Endothelial cell of umbilical vein (primary cell): ENCODE measurements at regions not wholly inside any gene's neighbourhood (a gene's known extent, or its start where the extent isn't known, plus 50 kb on each side); places are given as distances from the start of the nearest gene placed in this dataset.

ENCODE experiments used
- BruUV-seq: library from RNA; stranded (reverse); fragments of 400-500 nt; replicated peaks from 2 replicates; lab custom pipeline; 2021; lab: Mats Ljungman, UMichigan
- CTCF ChIA-PET: fragments of 300-600, 350-600 bp; sonication (Branson Sonifier 250); formaldehyde crosslinking; loops from one replicate; lab custom pipeline; 2021; ENCODE audit warnings: antibody characterized with exemption, inconsistent platforms; lab: Charles Lee
- POLR2A ChIA-PET: fragments of 300-600, 350-600 bp; sonication (Branson Sonifier 250); formaldehyde crosslinking; loops from one replicate; lab custom pipeline; 2021; ENCODE audit warnings: antibody characterized with exemption, inconsistent platforms; lab: Charles Lee
- DNase-seq: peaks from one replicate; pipeline ENCODE4 v3.0.0-alpha.2; 2011; ENCODE audit warnings: low read depth, low spot score
- FAIRE-seq: peaks from 2 replicates; lab custom pipeline; 2011; peaks lifted over from hg19 to GRCh38; lab: Jason Lieb, UNC
- H2AFZ ChIP-seq: 2 replicates; pipeline ENCODE4 v1.6.0; 2012; ENCODE audit warnings: low read depth, low read length, control low read depth, inconsistent platforms
- H3K27ac ChIP-seq: 2 replicates; pipeline ENCODE4 v1.5.1; 2011; ENCODE audit warnings: low read depth, mild to moderate bottlenecking, control low read depth, low read length, moderate library complexity; ENCODE audit not compliant: insufficient read depth
- H3K27me3 ChIP-seq, 2 experiments: 2 replicates each; pipeline versions ENCODE4 v1.6.0 to v1.6.1; 2011; ENCODE audit warnings: low read length in 2 of 2, mixed read lengths in 1 of 2; ENCODE audit not compliant: control insufficient read depth in 2 of 2, insufficient read depth in 2 of 2
- H3K36me3 ChIP-seq, 2 experiments: 2 replicates in 1 of 2; 3 replicates in 1 of 2; pipeline ENCODE4 v1.5.1; 2011; ENCODE audit warnings: low read length in 2 of 2, mild to moderate bottlenecking in 1 of 2, moderate library complexity in 1 of 2; ENCODE audit not compliant: control insufficient read depth in 2 of 2, insufficient read depth in 2 of 2; ENCODE audit errors: extremely low read depth in 1 of 2
- H3K4me1 ChIP-seq: 3 replicates; pipeline ENCODE4 v1.5.1; 2011; ENCODE audit warnings: mild to moderate bottlenecking, low read length; ENCODE audit not compliant: control insufficient read depth, insufficient read depth; ENCODE audit errors: extremely low read depth
- H3K4me2 ChIP-seq: 2 replicates; pipeline ENCODE4 v1.6.1; 2011; ENCODE audit warnings: low read length, control low read depth, mixed read lengths; ENCODE audit not compliant: insufficient read depth
- H3K4me3 ChIP-seq, 3 experiments: fragments of 200-600 bp in 1 of 3; sonication (generic), shearing (Covaris generic) in 1 of 3; replicated peaks in 1 of 3; 2 replicates each; pipeline ENCODE4 v1.5.1; 2011 to 2016; ENCODE audit warnings: control low read depth in 3 of 3, low read length in 3 of 3, mild to moderate bottlenecking in 2 of 3, inconsistent platforms in 1 of 3, low read depth in 1 of 3, moderate library complexity in 1 of 3; ENCODE audit not compliant: insufficient read depth in 1 of 3
- H3K79me2 ChIP-seq: 2 replicates; pipeline ENCODE4 v1.6.0; 2012; ENCODE audit warnings: low read length, inconsistent platforms; ENCODE audit not compliant: control insufficient read depth, insufficient read depth
- H3K9ac ChIP-seq: replicated peaks from 2 replicates; pipeline ENCODE3; 2011; ENCODE audit warnings: low read length, control low read depth; ENCODE audit not compliant: insufficient read depth; ENCODE audit errors: extremely low read depth
- H3K9me1 ChIP-seq: replicated peaks from 3 replicates; pipeline ENCODE4 v1.6.0; 2011; ENCODE audit warnings: mild to moderate bottlenecking, low read length; ENCODE audit not compliant: control insufficient read depth, insufficient read depth; ENCODE audit errors: extremely low read depth
- H3K9me3 ChIP-seq: replicated peaks from 2 replicates; pipeline ENCODE4 v1.5.1; 2012; ENCODE audit warnings: low read length, inconsistent platforms; ENCODE audit not compliant: control insufficient read depth, insufficient read depth
- H4K20me1 ChIP-seq: replicated peaks from 2 replicates; pipeline ENCODE3; 2011; ENCODE audit warnings: mild to moderate bottlenecking, low read length; ENCODE audit not compliant: control insufficient read depth, insufficient read depth; ENCODE audit errors: extremely low read depth
- EZH2 ChIP-seq: IDR thresholded peaks from 2 replicates; pipeline ENCODE4 v1.6.1; 2012; ENCODE audit warnings: borderline replicate concordance, low read depth, mild to moderate bottlenecking, moderate library complexity, low read length, inconsistent platforms; ENCODE audit not compliant: severe bottlenecking
- FOS ChIP-seq: IDR thresholded peaks from 2 replicates; pipeline ENCODE4 v1.6.1; 2011; ENCODE audit warnings: mild to moderate bottlenecking, low read length, moderate library complexity, borderline replicate concordance; ENCODE audit not compliant: insufficient read depth
- GATA2 ChIP-seq: IDR thresholded peaks from 2 replicates; pipeline ENCODE4 v1.7.0; 2011; ENCODE audit warnings: low read depth, mild to moderate bottlenecking, moderate library complexity, mixed read lengths, low read length; ENCODE audit not compliant: insufficient read length, insufficient read depth
- JUN ChIP-seq: IDR thresholded peaks from 2 replicates; pipeline ENCODE4 v1.6.1; 2011; ENCODE audit warnings: borderline replicate concordance, low read depth; ENCODE audit not compliant: insufficient read length, insufficient read depth
- MYC ChIP-seq: IDR thresholded peaks from one replicate; pipeline ENCODE4 v1.6.1; 2011; ENCODE audit warnings: mild to moderate bottlenecking, low read depth, low read length
- POLR2A ChIP-seq: IDR thresholded peaks from 2 replicates; pipeline ENCODE4 v1.6.1; 2012; ENCODE audit warnings: low read depth, mild to moderate bottlenecking, control low read depth, low read length
- POLR2AphosphoS5 ChIP-seq: IDR thresholded peaks from 2 replicates; pipeline ENCODE4 v1.6.1; 2012; ENCODE audit warnings: low read depth, mild to moderate bottlenecking, control low read depth, low read length, moderate library complexity; ENCODE audit not compliant: insufficient read depth
- dilution Hi-C: fragments of 300-500 bp; cut with MboI; formaldehyde crosslinking; loops from one replicate; pipeline ENCODE4 v1.15.0; 2019; ENCODE audit warnings: low sequenced_read_pairs; ENCODE audit not compliant: extremely low pct_ligation_motif_present
- intact Hi-C: fragments of 100-400 bp; cut with micrococcal nuclease; formaldehyde crosslinking; loops from one replicate; pipeline ENCODE4 v1.10.0; 2022
- TF ChIP-seq, protein P1 (sequence below), 2 donors: IDR thresholded peaks; 1 replicate in 1 of 2; 2 replicates in 1 of 2; pipeline ENCODE4 v1.5.1; 2011; ENCODE audit warnings: low read length in 2 of 2, mild to moderate bottlenecking in 2 of 2, moderate library complexity in 2 of 2, control low read depth in 1 of 2, inconsistent platforms in 1 of 2, low read depth in 1 of 2; ENCODE audit not compliant: insufficient read depth in 1 of 2; ENCODE audit errors: extremely low read depth in 1 of 2
- TF ChIP-seq, protein P2 (sequence below): IDR thresholded peaks from 2 replicates; pipeline ENCODE4 v1.6.1; 2011; ENCODE audit not compliant: insufficient read depth, insufficient read length

DNA sequence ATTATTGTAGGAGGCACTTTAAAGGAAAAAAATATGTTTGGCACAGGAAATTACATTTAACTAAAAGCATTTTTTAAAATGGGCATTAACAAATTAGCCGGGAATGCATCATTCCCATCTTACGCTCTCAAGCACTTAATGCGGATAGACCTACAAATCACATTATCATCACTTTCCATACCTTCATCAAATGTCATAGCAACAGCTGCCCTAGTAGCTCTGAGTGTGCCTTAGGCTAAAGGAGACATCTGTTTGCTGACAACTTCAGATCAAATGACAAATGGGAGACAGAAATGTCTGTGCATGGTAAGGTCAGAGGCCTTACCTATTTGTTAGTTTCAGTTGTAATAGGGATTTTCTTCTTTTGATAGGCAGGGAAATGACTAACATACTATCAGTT is 773.2 kb upstream of the SLC10A2 start:
- H3K36me3 ChIP-seq = no peaks in the 10 kb centered on the region
- H3K4me3 ChIP-seq = no peak overlapping the region
- no peak overlapping the region for H3K27ac ChIP-seq
- H3K9me3 ChIP-seq = no peaks in the 10 kb centered on the region
- H3K9ac ChIP-seq = no peak overlapping the region
- ChIA-PET POLR2A (no interaction called here), CTCF (no interaction called here)
- TF ChIP-seq, protein P1, sequence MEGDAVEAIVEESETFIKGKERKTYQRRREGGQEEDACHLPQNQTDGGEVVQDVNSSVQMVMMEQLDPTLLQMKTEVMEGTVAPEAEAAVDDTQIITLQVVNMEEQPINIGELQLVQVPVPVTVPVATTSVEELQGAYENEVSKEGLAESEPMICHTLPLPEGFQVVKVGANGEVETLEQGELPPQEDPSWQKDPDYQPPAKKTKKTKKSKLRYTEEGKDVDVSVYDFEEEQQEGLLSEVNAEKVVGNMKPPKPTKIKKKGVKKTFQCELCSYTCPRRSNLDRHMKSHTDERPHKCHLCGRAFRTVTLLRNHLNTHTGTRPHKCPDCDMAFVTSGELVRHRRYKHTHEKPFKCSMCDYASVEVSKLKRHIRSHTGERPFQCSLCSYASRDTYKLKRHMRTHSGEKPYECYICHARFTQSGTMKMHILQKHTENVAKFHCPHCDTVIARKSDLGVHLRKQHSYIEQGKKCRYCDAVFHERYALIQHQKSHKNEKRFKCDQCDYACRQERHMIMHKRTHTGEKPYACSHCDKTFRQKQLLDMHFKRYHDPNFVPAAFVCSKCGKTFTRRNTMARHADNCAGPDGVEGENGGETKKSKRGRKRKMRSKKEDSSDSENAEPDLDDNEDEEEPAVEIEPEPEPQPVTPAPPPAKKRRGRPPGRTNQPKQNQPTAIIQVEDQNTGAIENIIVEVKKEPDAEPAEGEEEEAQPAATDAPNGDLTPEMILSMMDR (IDR thresholded peaks at IDR 0.05; ENCODE audit: extremely low read depth in 1 of 2, insufficient read depth in 1 of 2, low read depth in 1 of 2, low read length in 2 of 2) = no peak
- H3K9me1 ChIP-seq = no peaks in the 10 kb centered on the region
- H3K79me2 ChIP-seq = no peaks in the 10 kb centered on the region
- H4K20me1 ChIP-seq = no peaks in the 10 kb centered on the region
- H2AFZ ChIP-seq = no peak overlapping the region
- no peaks in the 10 kb centered on the region for H3K27me3 ChIP-seq
- dilution Hi-C loops (no loop called here), intact Hi-C loops (no loop called here)
- no peaks in the 10 kb centered on the region for H3K4me1 ChIP-seq
- no TSS peak for BruUV-seq
- no peak for FAIRE-seq
- H3K4me2 ChIP-seq = no peak overlapping the region
- no peak for DNase-seq

DNA sequence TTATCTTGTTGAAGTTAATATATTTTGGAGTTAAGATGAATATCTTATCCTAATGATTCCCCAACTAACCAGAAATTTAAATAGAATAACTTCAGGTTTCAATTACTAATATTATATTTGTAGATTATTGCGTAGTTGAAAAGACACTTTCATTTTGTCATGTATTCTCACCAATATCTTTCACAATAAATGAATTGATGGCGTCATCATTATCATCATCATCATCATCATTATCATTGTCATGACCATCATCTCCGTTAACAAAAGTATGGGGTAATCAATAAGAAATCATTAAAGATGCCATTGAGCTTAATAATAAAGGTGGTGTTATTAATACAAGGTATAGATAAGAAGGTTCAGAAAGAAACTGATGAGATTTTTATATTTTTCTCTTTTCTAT is 768.8 kb upstream of the SLC10A2 start:
- ChIA-PET POLR2A (no interaction called here), CTCF (no interaction called here)
- Histone ChIP-seq H3K36me3 (no peaks in the 10 kb centered on the region), H3K4me3 (no peak overlapping the region), H3K9me3 (no peaks in the 10 kb centered on the region), H3K9me1 (no peaks in the 10 kb centered on the region), H4K20me1 (no peaks in the 10 kb centered on the region), H3K9ac (no peak overlapping the region), H2AFZ (no peak overlapping the region), H3K4me1 (no peaks in the 10 kb centered on the region), H3K4me2 (no peak overlapping the region), H3K27me3 (no peaks in the 10 kb centered on the region), H3K79me2 (no peaks in the 10 kb centered on the region), H3K27ac (no peak overlapping the region)
- dilution Hi-C loops (no loop called here), intact Hi-C loops (no loop called here)
- BruUV-seq = no TSS peak
- DNase-seq = no peak
- TF ChIP-seq POLR2A = no peak
- TF ChIP-seq GATA2 = no peak
- TF ChIP-seq, protein P1 (IDR thresholded peaks at IDR 0.05; ENCODE audit: extremely low read depth in 1 of 2, insufficient read depth in 1 of 2, low read depth in 1 of 2, low read length in 2 of 2) = no peak
- TF ChIP-seq EZH2 = no peak
- TF ChIP-seq, protein P2, sequence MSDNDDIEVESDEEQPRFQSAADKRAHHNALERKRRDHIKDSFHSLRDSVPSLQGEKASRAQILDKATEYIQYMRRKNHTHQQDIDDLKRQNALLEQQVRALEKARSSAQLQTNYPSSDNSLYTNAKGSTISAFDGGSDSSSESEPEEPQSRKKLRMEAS = no peak
- no peak for TF ChIP-seq POLR2AphosphoS5
- no peak for TF ChIP-seq MYC
- TF ChIP-seq JUN = no peak
- no peak for TF ChIP-seq FOS
- FAIRE-seq = no peak
